Thoracic aorta (tissue), 2 donors: ENCODE measurements at regions not wholly inside any gene's neighbourhood (a gene's known extent, or its start where the extent isn't known, plus 50 kb on each side); places are given as distances from the start of the nearest gene placed in this dataset.
A peak's percentile ranks its signal among the peaks of the same experiment; 100 is the strongest.

Experiments
- ATAC-seq: fragments of 150-250 bp; one replicate; pipeline ENCODE4 v1.8.0; 2017; ENCODE audit warnings: low read depth; ENCODE audit not compliant: insufficient number of reproducible peaks, low FRiP score
- DNase-seq: peaks from one replicate; pipeline ENCODE4 v3.0.0-alpha.2; 2020; ENCODE audit warnings: low spot score
- H3K27ac ChIP-seq, 2 donors: fragments of 200-600 bp; sonication (generic); 1 replicate in 1 of 2; 2 replicates in 1 of 2; pipeline ENCODE4 v1.5.1; 2016; ENCODE audit warnings: mild to moderate bottlenecking in 2 of 2, moderate library complexity in 2 of 2
- H3K27me3 ChIP-seq: fragments of 200-600 bp; sonication (generic); replicated peaks from 2 replicates; pipeline ENCODE4 v1.6.0; 2016; ENCODE audit warnings: mild to moderate bottlenecking; ENCODE audit not compliant: insufficient read depth
- H3K36me3 ChIP-seq: fragments of 200-600 bp; sonication (generic); one replicate; pipeline ENCODE4 v1.5.1; 2016
- H3K4me1 ChIP-seq, 2 donors: fragments of 200-600 bp; sonication (generic); 1 replicate in 1 of 2; 2 replicates in 1 of 2; pipeline versions ENCODE4 v1.5.1 to v1.6.0; 2016; ENCODE audit warnings: low read depth in 2 of 2, mild to moderate bottlenecking in 1 of 2; ENCODE audit not compliant: control insufficient read depth in 1 of 2
- H3K4me3 ChIP-seq: fragments of 200-600 bp; sonication (generic); 2 replicates; pipeline ENCODE4 v1.5.1; 2016; ENCODE audit warnings: mild to moderate bottlenecking
- H3K9me3 ChIP-seq: fragments of 200-600 bp; sonication (generic); 2 replicates; pipeline ENCODE4 v1.5.1; 2016
- TF ChIP-seq, protein P1 (sequence below): fragments of 200-600 bp; sonication (generic); IDR thresholded peaks from one replicate; pipeline ENCODE4 v1.5.1; 2019; ENCODE audit warnings: antibody characterized with exemption

DNA sequence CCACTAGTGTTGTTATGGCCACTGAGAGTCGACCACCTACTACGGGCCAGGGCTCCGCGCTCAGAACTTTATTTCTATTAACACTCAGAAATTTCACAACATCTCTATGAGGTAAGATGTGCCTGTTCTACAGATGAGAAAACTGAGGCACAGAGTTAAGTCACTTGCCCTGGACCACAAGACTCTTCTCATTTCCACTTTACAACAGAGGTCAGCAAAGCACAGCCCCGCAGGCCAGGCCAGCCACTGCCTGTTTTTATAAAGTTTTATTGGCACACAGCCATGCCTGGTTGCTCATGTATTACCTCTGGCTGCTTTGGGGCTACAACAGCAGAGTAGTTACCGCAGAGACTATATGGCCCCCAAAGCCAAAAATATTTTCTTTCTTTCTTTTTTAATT is 503.6 kb downstream of the SHQ1 start:
- Histone ChIP-seq H3K4me3 (no peak overlapping the region), H3K4me1 (peaks cover 20 to 86% of the 10 kb centered on the region in 2 donors), H3K27ac (no peak overlapping the region), H3K36me3 (no peaks in the 10 kb centered on the region), H3K9me3 (no peaks in the 10 kb centered on the region), H3K27me3 (no peaks in the 10 kb centered on the region)
- DNase-seq (no peak), ATAC-seq (no peak)
- TF ChIP-seq, protein P1, sequence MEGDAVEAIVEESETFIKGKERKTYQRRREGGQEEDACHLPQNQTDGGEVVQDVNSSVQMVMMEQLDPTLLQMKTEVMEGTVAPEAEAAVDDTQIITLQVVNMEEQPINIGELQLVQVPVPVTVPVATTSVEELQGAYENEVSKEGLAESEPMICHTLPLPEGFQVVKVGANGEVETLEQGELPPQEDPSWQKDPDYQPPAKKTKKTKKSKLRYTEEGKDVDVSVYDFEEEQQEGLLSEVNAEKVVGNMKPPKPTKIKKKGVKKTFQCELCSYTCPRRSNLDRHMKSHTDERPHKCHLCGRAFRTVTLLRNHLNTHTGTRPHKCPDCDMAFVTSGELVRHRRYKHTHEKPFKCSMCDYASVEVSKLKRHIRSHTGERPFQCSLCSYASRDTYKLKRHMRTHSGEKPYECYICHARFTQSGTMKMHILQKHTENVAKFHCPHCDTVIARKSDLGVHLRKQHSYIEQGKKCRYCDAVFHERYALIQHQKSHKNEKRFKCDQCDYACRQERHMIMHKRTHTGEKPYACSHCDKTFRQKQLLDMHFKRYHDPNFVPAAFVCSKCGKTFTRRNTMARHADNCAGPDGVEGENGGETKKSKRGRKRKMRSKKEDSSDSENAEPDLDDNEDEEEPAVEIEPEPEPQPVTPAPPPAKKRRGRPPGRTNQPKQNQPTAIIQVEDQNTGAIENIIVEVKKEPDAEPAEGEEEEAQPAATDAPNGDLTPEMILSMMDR, result no peak

DNA sequence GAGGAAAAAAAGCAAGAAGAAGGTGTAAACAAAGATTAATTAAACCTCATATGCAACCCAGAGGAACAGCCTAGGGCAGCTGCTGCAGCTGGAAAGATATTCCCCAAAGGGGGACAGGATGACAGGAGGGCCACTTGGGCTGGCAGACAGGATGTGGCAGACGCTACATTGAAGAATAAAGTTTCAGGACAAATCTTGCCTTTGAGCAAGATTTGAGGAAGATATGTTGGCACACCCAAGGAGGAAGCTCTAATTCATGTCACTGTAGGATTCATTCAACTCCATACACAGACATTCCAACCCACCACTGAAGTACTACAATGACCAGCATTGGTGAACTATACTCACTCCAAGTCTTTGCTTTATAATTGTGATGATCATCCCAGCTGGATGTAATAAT is 504.0 kb downstream of the SHQ1 start:
- peaks cover 20 to 90% of the 10 kb centered on the region in 2 donors for H3K4me1 ChIP-seq
- no peaks in the 10 kb centered on the region for H3K27me3 ChIP-seq
- no peak for ATAC-seq
- no peak for DNase-seq
- no peaks in the 10 kb centered on the region for H3K36me3 ChIP-seq
- H3K9me3 ChIP-seq, result no peaks in the 10 kb centered on the region
- TF ChIP-seq, protein P1, result no peak
- H3K27ac ChIP-seq, result no peak overlapping the region
- H3K4me3 ChIP-seq, result no peak overlapping the region

DNA sequence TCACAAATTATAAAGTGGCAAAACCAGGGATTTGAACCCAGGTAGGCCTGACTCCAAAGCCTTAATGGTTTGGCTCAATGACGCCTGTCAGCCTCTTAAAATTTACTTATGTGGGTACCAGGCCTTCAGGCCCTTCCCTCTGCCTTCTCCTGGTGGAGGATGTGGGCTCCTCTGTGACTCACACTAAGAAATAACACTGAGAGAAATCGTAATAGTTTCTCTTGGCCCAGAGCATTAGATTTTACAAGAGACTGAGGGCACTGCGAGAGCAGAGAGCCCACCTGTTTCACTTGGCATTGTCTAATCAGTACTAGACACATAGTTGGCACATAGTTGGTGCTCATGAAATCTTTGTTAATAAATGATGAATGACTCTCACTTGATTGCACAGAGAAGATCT is 505.2 kb downstream of the SHQ1 start:
- H3K4me3 ChIP-seq, result no peak overlapping the region
- H3K36me3 ChIP-seq, result no peaks in the 10 kb centered on the region
- TF ChIP-seq, protein P1, result peak; percentile 10
- ATAC-seq, result no peak
- no peaks in the 10 kb centered on the region for H3K27me3 ChIP-seq
- no peak overlapping the region for H3K27ac ChIP-seq
- no peaks in the 10 kb centered on the region for H3K9me3 ChIP-seq
- H3K4me1 ChIP-seq, result peaks cover 20 to 92% of the 10 kb centered on the region in 2 donors
- DNase-seq, result no peak

DNA sequence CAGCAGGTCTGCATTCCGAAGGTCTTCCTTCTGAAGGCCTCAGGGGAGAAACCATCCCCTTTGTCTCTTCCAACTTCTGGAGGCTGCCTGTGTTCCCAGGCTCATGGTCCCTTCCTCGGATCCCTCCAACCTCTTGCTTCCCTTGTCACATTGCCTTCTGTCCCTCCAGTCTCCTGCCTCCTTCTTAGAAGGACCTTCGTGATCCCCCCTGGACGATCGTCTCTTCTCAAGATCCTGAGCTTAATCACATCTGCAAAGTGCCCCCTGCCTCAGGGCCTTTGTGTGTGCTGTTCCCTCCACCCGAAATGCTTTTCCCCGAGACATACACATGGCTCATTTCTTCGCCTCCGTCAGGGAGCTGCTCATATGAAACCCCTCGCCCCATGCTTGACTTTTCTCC is 505.8 kb downstream of the SHQ1 start:
- Histone ChIP-seq H3K9me3 (no peaks in the 10 kb centered on the region), H3K4me3 (no peak overlapping the region), H3K27ac (no peak overlapping the region), H3K36me3 (no peaks in the 10 kb centered on the region), H3K27me3 (no peaks in the 10 kb centered on the region), H3K4me1 (peaks cover 17 to 85% of the 10 kb centered on the region in 2 donors)
- DNase-seq, result no peak
- TF ChIP-seq, protein P1, result no peak
- no peak for ATAC-seq

DNA sequence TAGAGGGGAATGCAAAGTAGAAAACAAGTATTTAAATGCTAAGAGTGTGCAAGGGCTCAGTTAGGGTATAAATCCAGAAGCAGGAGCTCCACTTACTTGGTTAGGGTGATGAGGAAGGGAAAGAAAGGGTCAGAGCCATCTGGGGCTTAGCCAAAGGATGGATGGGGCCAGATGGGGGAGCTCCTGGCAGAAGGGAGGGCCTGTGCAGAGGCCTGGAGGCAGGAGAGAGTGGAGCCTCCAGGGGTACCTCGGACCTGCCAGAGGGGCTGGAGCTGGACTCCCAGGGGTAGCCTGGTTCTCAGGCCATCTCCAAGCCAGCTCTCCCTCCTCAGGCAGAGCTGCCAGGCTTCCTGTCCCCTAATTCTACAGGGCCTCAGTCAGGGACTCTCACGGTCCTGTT is 506.3 kb downstream of the SHQ1 start:
- ATAC-seq (no peak), DNase-seq (no peak)
- TF ChIP-seq, protein P1, result no peak
- H3K4me3 ChIP-seq, result no peak overlapping the region
- no peaks in the 10 kb centered on the region for H3K36me3 ChIP-seq
- no peaks in the 10 kb centered on the region for H3K9me3 ChIP-seq
- H3K27ac ChIP-seq, result no peak overlapping the region
- H3K4me1 ChIP-seq, result peaks cover 15 to 85% of the 10 kb centered on the region in 2 donors
- no peaks in the 10 kb centered on the region for H3K27me3 ChIP-seq
